Omental fat pad (tissue), 3 donors: ENCODE measurements at regions not wholly inside any gene's neighbourhood (a gene's known extent, or its start where the extent isn't known, plus 50 kb on each side); places are given as distances from the start of the nearest gene placed in this dataset.

Experiments
- ATAC-seq: fragments of 150-250 bp; one replicate; pipeline ENCODE4 v1.9.1; 2016; ENCODE audit warnings: mild to moderate bottlenecking, moderate library complexity; ENCODE audit not compliant: low FRiP score
- DNase-seq: peaks from one replicate; pipeline ENCODE4 v3.0.0-alpha.2; 2019; ENCODE audit warnings: low spot score
- TF ChIP-seq, protein P1 (sequence below), 3 donors: fragments of 450-650 bp; IDR thresholded peaks; one replicate each; pipeline ENCODE4 v1.5.1; 2016 to 2017; ENCODE audit warnings: antibody characterized with exemption in 3 of 3, mild to moderate bottlenecking in 3 of 3, moderate library complexity in 2 of 3

DNA sequence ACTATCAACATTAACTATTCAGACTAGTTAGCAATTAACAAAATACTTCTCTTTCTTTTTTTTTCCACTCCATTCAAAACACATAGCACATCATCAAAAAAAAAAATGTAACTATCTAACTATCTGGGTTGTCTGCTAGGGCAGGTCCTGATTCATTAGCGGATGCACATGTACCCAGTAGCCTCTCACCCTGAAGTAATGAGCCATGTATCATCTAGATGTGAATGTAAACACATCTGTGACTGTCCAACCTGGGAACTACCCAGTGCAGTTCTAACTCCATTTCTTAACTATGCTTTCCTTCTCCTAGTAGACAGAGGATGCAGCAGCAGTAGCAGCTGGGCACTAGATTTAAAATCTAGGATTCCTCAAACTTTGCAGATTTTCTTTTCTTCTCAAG lies 183.1 kb upstream of the PIK3C3 start:
- TF ChIP-seq, protein P1, sequence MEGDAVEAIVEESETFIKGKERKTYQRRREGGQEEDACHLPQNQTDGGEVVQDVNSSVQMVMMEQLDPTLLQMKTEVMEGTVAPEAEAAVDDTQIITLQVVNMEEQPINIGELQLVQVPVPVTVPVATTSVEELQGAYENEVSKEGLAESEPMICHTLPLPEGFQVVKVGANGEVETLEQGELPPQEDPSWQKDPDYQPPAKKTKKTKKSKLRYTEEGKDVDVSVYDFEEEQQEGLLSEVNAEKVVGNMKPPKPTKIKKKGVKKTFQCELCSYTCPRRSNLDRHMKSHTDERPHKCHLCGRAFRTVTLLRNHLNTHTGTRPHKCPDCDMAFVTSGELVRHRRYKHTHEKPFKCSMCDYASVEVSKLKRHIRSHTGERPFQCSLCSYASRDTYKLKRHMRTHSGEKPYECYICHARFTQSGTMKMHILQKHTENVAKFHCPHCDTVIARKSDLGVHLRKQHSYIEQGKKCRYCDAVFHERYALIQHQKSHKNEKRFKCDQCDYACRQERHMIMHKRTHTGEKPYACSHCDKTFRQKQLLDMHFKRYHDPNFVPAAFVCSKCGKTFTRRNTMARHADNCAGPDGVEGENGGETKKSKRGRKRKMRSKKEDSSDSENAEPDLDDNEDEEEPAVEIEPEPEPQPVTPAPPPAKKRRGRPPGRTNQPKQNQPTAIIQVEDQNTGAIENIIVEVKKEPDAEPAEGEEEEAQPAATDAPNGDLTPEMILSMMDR (IDR thresholded peaks at IDR 0.05) = no peak
- ATAC-seq = no peak
- no peak for DNase-seq

DNA sequence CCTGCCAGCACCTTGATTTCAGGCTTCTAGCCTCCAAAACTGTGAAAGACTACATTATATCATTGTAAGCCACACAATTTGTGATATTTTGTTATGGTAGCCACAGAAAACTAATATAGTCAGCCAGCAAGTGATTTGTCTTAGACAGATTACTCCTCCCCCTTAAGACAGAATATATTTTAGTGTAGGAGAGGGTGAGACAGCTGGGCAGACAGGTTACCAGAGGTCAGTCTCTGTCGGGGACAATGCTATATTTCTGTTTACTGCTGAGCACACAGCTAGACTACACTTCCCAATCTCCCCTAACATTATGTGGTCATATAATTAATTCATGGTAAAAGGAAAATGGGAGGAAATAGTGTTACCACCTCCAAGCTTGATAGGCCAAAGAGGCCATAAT lies 185.8 kb upstream of the PIK3C3 start:
- ATAC-seq (no peak), DNase-seq (no peak)

GRCh38 chr18:41768467-41768866 lies 186.6 kb upstream of the PIK3C3 start:
- TF ChIP-seq, protein P1 (IDR thresholded peaks at IDR 0.05) = no peak
- ATAC-seq = no peak
- DNase-seq = no peak

More for the DNA sequence above, 185.8 kb upstream of the PIK3C3 start:
- TF ChIP-seq, protein P1 (IDR thresholded peaks at IDR 0.05) = no peak

GRCh38 chr18:41767960-41768359 lies 187.1 kb upstream of the PIK3C3 start:
- ATAC-seq = no peak
- no peak for DNase-seq
- TF ChIP-seq, protein P1 (IDR thresholded peaks at IDR 0.05) = no peak

DNA sequence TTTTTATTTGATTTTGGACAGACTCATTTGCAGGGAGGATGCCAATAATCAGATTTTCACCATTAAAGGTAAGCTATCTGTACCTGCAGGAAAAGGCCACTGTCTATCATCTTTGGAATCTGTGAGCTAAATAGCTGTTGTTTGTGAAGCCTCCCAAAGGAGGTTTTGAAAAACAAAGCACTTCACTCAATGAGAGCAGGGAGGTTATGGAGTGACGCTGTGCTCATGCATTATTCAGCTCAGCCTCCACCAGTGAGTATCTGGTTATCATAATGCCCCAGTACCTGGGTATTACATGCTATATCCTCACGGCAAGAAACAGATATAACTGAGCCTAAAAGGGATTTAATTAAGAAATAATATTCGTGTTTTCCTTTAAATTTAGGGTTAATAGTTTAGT lies 189.6 kb upstream of the PIK3C3 start:
- TF ChIP-seq, protein P1 (IDR thresholded peaks at IDR 0.05) = no peak
- ATAC-seq (no peak), DNase-seq (no peak)

DNA sequence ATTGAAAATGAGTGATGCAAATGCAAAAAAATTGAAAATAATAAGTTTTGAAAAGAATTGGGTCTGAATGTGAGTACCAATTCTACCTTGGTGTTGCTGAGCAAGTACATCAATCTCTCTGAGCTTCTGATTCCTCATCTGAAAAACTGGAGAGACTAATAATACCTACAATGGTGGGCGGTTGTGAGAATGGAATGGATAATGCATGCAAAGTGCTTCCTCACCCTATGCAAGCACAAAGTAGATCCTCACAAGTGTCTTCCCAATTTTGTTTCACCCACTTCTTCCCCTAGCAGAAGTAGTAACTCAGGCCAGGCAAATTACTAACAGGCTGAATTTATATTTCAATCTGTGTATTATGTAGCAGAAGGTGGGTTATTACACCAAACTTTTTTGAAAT lies 191.7 kb upstream of the PIK3C3 start:
- no peak for DNase-seq
- no peak for ATAC-seq
- TF ChIP-seq, protein P1 (IDR thresholded peaks at IDR 0.05) = no peak

- DNase-seq = no peak
- ATAC-seq = peak; percentile 75
- TF ChIP-seq, protein P1 (IDR thresholded peaks at IDR 0.05) = no peak
These were observed 193.6 kb upstream of the PIK3C3 start for GRCh38 chr18:41761333-41762018.
